Astrocyte of the spinal cord (primary cell): ENCODE measurements at regions not wholly inside any gene's neighbourhood (a gene's known extent, or its start where the extent isn't known, plus 50 kb on each side); places are given as distances from the start of the nearest gene placed in this dataset.

Experiments used
- DNase-seq: peaks from one replicate; pipeline ENCODE4 v3.0.0; 2011; ENCODE audit warnings: low read depth, low spot score
- H3K4me3 ChIP-seq: 2 replicates; pipeline ENCODE4 v1.5.1; 2011; ENCODE audit warnings: low read depth, mild to moderate bottlenecking, low read length, moderate library complexity
- CTCF ChIP-seq: IDR thresholded peaks from 2 replicates; pipeline ENCODE4 v1.5.1; 2012; ENCODE audit warnings: low read depth, mild to moderate bottlenecking, low read length, inconsistent platforms
- in situ Hi-C: cut with HindIII; loops from 2 replicates; pipeline ENCODE4 v1.10.0; 2017; ENCODE audit warnings: low sequenced_read_pairs

GRCh38 chr14:58901826-58902225, 264.1 kb downstream of the DACT1 start:
- no peak overlapping the region for H3K4me3 ChIP-seq
- TF ChIP-seq CTCF: no peak
- DNase-seq: no peak
- in situ Hi-C loops: no loop called here

- in situ Hi-C loops: no loop called here
- no peak for TF ChIP-seq CTCF
- no peak overlapping the region for H3K4me3 ChIP-seq
- no peak for DNase-seq
These were observed 267.0 kb downstream of the DACT1 start for GRCh38 chr14:58904776-58905175.

- in situ Hi-C loops: no loop called here
- peak; percentile 12 for DNase-seq
- TF ChIP-seq CTCF: no peak
- H3K4me3 ChIP-seq: no peak overlapping the region
These were observed 270.0 kb downstream of the DACT1 start for GRCh38 chr14:58907803-58908202.

GRCh38 chr14:58912287-58912686, 274.5 kb downstream of the DACT1 start:
- no peak overlapping the region for H3K4me3 ChIP-seq
- no peak for TF ChIP-seq CTCF
- DNase-seq: no peak
- in situ Hi-C loops: no loop called here

- in situ Hi-C loops: no loop called here
- DNase-seq: no peak
- TF ChIP-seq CTCF: no peak
These were observed 275.2 kb downstream of the DACT1 start for GRCh38 chr14:58912799-58913432.

GRCh38 chr14:58914279-58914855, 274.1 kb upstream of the DAAM1 start:
- TF ChIP-seq CTCF: no peak
- in situ Hi-C loops: no loop called here
- no peak overlapping the region for H3K4me3 ChIP-seq
- no peak for DNase-seq

More at GRCh38 chr14:58912799-58913432, 275.2 kb downstream of the DACT1 start:
- H3K4me3 ChIP-seq: no peak overlapping the region
